ENCODE measurements at regions not wholly inside any gene's neighbourhood (a gene's known extent, or its start where the extent isn't known, plus 50 kb on each side); places are given as distances from the start of the nearest gene placed in this dataset.
A peak's percentile ranks its signal among the peaks of the same experiment; 100 is the strongest.

GRCh38 chr20:10861090-10861489 lies 187.3 kb upstream of the JAG1 start:
- Histone ChIP-seq H2AFZ (no peak overlapping the region), H4K20me1 (ENCODE audit: insufficient read depth) (no peaks in the 10 kb centered on the region), H3K9me3 (ENCODE audit: insufficient read depth, low read depth) (no peaks in the 10 kb centered on the region; the same call in none of the 2 replicates), H3K4me3 (no peak overlapping the region), H3K36me3 (ENCODE audit: low read depth) (no peaks in the 10 kb centered on the region), H3K27me3 (ENCODE audit: insufficient read depth, low read depth) (no peaks in the 10 kb centered on the region), H3K4me1 (replicated peaks; ENCODE audit: insufficient read depth) (peaks cover 42% of the 10 kb centered on the region), H3K4me2 (peak overlapping the region; percentile 11; the same call in 1 of the 2 replicates), H3K27ac (peak overlapping the region; percentile 63), H3K9me2 (ENCODE audit: insufficient read depth) (no peaks in the 10 kb centered on the region), H3F3A (ENCODE audit: insufficient read depth, low read depth) (peaks cover 20% of the 10 kb centered on the region), H3K79me2 (ENCODE audit: low read depth) (no peaks in the 10 kb centered on the region)
- no TSS peak for BruUV-seq (replicated peaks)
- ChIA-PET POLR2A (ENCODE audit: unreplicated experiment) (no interaction called here), CTCF (no interaction called here)
- TF ChIP-seq EZH2 (IDR thresholded peaks at IDR 0.05; ENCODE audit: low read depth) (no peak), CTCF (conservative IDR thresholded peaks at IDR 0.05) (no peak)
- peak in 1 of 2 experiments; percentile 42 for DNase-seq
- intact Hi-C loops (cut with micrococcal nuclease; ENCODE audit: unreplicated experiment) = loop anchor here (5.0 kb wide), 6 partner anchors 61 to 411 kb away; no protein-coding TSS in a partner anchor

GRCh38 chr20:10861619-10862018 lies 187.8 kb upstream of the JAG1 start:
- Histone ChIP-seq H3K36me3 (ENCODE audit: low read depth) (no peaks in the 10 kb centered on the region), H4K20me1 (ENCODE audit: insufficient read depth) (no peaks in the 10 kb centered on the region), H3K4me2 (peak overlapping the region; percentile 11), H3K9me3 (ENCODE audit: insufficient read depth, low read depth) (no peaks in the 10 kb centered on the region; the same call in none of the 2 replicates), H3K79me2 (ENCODE audit: low read depth) (no peaks in the 10 kb centered on the region), H3K4me1 (replicated peaks; ENCODE audit: insufficient read depth) (peaks cover 42% of the 10 kb centered on the region), H3K27me3 (ENCODE audit: insufficient read depth, low read depth) (no peaks in the 10 kb centered on the region), H2AFZ (no peak overlapping the region), H3K9me2 (ENCODE audit: insufficient read depth) (no peaks in the 10 kb centered on the region), H3K27ac (peak overlapping the region; percentile 63), H3F3A (ENCODE audit: insufficient read depth, low read depth) (peaks cover 20% of the 10 kb centered on the region), H3K4me3 (no peak overlapping the region)
- CTCF ChIA-PET = no interaction called here
- POLR2A ChIA-PET (ENCODE audit: unreplicated experiment) = no interaction called here
- no peak for TF ChIP-seq CTCF (conservative IDR thresholded peaks at IDR 0.05)
- no peak for TF ChIP-seq EZH2 (IDR thresholded peaks at IDR 0.05; ENCODE audit: low read depth)
- BruUV-seq (replicated peaks) = no TSS peak
- peak; percentile 30 to 71 for DNase-seq
- intact Hi-C loops (cut with micrococcal nuclease; ENCODE audit: unreplicated experiment) = loop anchor here (2.0 to 5.0 kb wide), 7 partner anchors 61 to 411 kb away; no protein-coding TSS in a partner anchor

GRCh38 chr20:10863337-10864060 lies 189.7 kb upstream of the JAG1 start:
- POLR2A ChIA-PET (ENCODE audit: unreplicated experiment) = interaction anchor here (0.5 to 1.6 kb wide), 2 partner anchors 192 to 404 kb away, joined by 6 read pairs; no protein-coding TSS in a partner anchor
- peak; percentile 44 to 64 for DNase-seq

More at GRCh38 chr20:10863337-10864060, 189.7 kb upstream of the JAG1 start:
- Histone ChIP-seq H2AFZ (peak overlapping the region; percentile 56; the same call in 1 of the 2 replicates), H3K4me2 (peak overlapping the region; percentile 67), H3K27me3 (ENCODE audit: insufficient read depth, low read depth) (no peaks in the 10 kb centered on the region), H3K79me2 (ENCODE audit: low read depth) (no peaks in the 10 kb centered on the region), H3K9me2 (ENCODE audit: insufficient read depth) (no peaks in the 10 kb centered on the region), H3F3A (ENCODE audit: insufficient read depth, low read depth) (peaks cover 20% of the 10 kb centered on the region), H3K9me3 (ENCODE audit: insufficient read depth, low read depth) (no peaks in the 10 kb centered on the region; the same call in none of the 2 replicates), H3K4me1 (replicated peaks; ENCODE audit: insufficient read depth) (peaks cover 42% of the 10 kb centered on the region), H3K27ac (peak overlapping the region; percentile 75), H3K4me3 (peak overlapping the region; percentile 10; the same call in 1 of the 2 replicates), H3K36me3 (ENCODE audit: low read depth) (no peaks in the 10 kb centered on the region), H4K20me1 (ENCODE audit: insufficient read depth) (no peaks in the 10 kb centered on the region)
- CTCF ChIA-PET = interaction anchor here (0.6 kb wide), 1 partner anchor 132 kb away, joined by 3 read pairs; no protein-coding TSS in a partner anchor
- BruUV-seq (replicated peaks) = no TSS peak
- TF ChIP-seq EZH2 (IDR thresholded peaks at IDR 0.05; ENCODE audit: low read depth) (no peak), CTCF (conservative IDR thresholded peaks at IDR 0.05) (no peak)
- intact Hi-C loops (cut with micrococcal nuclease; ENCODE audit: unreplicated experiment) = loop anchor here (1.0 to 5.0 kb wide), 8 partner anchors 59 to 680 kb away; no protein-coding TSS in a partner anchor
